ENCODE measurements at regions not wholly inside any gene's neighbourhood (a gene's known extent, or its start where the extent isn't known, plus 50 kb on each side); places are given as distances from the start of the nearest gene placed in this dataset.
"Not testable (repeated sequence)": the region's sequence is repeated elsewhere in the genome, so short reads cannot be mapped to it uniquely, and the experiment has no call there.

GRCh38 chr1:201730611-201731010 lies 98.3 kb upstream of the IPO9 start:
- no peak for DNase-seq

- DNase-seq = no peak
These were observed 97.8 kb upstream of the IPO9 start for GRCh38 chr1:201731142-201731541.

- DNase-seq = no peak
These were observed 97.4 kb upstream of the IPO9 start for GRCh38 chr1:201731592-201731991.

DNA sequence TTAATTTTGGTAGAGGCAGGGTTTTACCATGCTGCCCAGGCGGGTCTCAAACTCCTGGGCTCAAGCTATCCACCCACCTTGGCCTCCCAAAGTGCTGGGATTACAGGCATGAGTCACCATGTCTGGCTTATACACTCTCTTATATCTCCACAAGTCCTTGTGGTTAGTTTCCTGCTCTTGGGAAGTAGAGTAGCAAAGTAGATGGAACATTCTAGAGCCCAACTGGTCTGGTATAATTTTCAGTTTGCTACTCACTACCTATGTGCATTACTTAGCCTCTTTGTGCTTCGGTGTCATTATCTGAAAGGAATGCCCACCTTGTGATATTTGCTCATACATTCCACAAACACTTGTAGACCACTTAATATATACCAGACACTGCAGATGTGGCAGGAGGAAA lies 96.6 kb upstream of the IPO9 start:
- no peak for DNase-seq

- not testable (repeated sequence) for DNase-seq
These were observed 94.7 kb upstream of the IPO9 start for GRCh38 chr1:201734221-201734620.

DNA sequence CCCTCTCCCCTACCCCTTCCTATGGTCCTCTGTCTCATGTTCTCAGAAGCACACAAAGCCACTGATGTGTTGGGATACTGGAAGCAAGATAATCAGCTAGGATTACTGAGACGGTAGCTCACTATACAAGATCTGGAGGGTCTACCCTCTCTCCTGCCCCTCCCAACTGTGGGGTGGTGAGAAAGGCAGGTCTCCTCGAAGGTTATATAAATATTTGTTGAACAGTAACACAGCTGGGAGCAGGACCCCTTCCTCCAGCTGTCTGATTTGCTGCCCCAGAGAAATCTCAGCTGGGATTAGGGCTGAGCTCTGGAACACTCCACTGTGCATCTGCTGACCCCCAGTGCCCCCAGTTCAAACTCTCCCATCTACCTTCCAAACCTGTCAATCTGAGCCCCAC lies 94.2 kb upstream of the IPO9 start:
- DNase-seq = no peak

DNA sequence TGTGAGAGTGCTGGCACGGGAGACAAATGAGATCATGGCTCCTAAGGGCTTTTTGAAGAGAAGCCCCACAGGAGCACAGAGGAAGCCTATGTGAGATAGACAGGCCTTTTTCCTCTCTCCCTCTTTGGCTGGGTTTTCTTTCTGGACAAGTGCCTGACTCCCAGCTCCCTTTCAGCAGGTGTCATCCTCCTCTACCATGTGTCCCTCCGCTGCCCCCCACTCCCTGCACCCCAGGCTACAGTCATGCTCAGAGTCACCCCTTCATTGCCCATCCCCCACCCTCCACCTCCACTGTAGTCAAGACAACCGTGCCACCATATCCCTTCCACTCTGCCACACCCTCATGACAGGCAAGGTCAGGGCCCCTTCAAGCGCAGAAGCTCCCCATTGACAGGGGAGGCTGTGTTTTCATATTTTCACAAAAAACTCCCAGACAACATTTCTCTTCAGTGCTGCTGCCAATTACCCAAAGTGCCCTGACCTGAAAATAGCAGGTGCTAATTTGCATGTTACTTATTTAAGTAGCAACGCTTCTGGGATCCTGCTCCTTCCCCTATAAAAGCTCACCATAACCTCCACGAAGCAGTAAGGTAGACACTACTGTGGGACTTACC lies 92.1 kb upstream of the IPO9 start:
- no peak for DNase-seq

DNA sequence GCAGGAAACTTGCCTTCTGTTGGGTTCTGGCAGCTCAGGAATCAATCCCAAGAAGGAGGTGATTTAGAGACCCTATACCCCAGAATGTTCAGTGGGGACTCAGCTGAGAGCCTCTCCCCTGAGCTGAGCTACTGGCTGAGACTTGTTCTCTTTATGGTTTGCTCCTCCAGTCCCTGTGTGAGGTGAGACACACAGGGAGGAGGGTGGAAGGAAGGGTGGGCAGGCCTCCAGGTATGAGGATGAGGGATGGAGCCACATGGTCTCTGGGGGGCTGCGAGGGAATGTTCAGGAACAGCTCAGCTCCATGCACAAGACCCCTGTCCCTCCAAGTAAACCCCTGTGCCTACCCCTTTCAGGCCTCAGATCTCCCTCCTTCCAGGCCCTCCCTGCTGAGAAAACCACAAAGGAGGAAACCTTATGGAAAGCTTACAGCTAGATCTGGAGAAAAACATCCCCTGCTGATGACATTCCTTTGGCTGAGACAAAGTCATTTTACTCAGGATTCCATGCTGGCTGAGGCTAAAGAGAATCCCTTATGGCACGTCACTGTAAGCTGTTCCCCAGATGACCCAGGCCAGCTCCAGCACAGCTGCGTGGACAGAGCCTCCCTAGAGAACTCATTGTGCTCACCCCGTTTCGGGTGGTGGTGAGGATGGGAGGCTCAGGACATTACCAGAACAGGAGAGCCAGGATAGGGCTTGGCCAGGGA lies 91.5 kb upstream of the IPO9 start:
- no peak for DNase-seq

DNA sequence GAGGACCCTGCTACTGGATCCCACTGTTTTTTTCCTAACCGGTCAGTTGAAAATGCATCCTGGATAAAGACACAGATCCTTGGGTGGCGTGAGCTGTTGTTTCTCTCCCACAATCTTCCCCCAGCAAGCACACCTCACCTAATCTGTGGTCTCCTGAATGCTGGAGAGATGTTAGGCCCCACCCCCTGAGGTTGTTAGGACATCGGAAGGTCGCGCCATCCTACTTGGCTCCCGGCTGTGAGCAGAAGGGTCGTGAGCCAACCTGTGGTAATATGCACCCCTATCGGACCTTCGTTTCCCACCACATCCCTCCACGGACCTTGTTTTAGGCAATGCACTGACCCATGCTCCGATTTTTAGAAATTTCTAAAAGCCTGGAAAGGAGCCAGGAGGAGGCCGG lies 89.9 kb upstream of the IPO9 start:
- no peak for DNase-seq

- peak; percentile 86 for DNase-seq
These were observed 89.4 kb upstream of the IPO9 start for GRCh38 chr1:201739492-201740085.

DNA sequence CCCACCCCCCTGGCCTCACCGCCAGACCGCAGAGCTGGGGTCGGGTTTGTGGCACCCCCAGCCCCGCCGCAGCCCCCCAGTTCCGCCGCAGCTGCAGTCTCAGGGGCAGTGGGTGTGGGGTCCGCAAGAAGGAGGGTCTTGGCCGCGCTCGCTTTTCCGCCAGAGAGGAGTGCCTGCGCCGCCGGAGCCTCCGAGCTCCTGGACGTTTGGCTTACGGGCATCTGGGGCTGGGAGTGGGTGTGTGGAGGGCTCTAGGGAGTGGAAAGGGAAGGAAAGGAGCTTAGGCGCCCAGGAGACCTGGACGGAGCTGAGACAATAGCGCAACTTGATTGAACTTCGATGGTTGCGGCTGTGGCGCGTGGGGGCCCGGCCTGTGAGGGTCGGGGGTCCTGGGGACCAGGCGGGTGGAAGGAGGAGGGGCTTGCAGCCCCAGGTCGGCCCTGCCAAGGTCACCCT lies 88.8 kb upstream of the IPO9 start:
- no peak for DNase-seq

GRCh38 chr1:201740670-201741111 lies 88.3 kb upstream of the IPO9 start:
- DNase-seq = no peak

GRCh38 chr1:201741763-201742342 lies 87.1 kb upstream of the IPO9 start:
- DNase-seq = no peak

GRCh38 chr1:201742476-201742875 lies 86.5 kb upstream of the IPO9 start:
- no peak for DNase-seq

DNA sequence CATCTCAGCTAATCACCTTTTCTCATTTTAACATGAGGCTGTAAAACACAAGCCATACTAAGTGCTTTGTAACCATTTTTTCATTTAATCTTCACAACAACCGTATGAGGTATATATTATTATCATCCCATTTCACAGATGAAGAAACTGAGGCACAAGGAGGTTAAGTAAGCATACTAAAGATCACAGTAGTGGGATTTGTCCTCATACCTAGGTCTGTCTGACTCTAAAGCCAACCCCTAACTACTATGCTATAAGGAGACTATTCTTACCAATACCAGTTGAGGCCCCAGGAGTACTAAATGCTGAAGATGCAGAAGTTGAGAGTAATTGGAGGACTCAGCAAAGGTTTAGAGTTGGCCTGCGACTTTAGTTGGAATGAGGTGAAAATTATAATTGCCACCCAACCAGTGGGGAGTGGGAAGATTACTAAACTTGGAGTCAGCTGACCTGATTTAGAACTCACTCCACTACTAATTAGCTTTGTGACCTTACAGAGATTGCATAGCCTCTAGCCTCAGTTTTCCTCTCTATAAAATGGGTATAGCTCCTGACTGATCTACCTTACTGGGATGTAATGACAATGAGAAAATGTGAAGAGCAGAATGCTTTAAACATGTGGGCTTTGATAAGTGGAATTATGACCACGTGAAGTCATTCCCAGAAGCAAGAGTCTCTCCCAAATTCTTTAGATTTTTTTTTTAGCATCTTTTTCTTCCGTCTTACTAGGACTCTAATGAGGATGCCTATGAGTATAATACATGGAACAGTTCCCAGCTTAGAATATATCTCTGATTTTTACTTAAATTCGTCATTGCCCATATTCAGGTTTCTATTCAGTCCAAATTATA lies 85.8 kb upstream of the IPO9 start:
- DNase-seq = no peak

GRCh38 chr1:201745023-201745422 lies 83.9 kb upstream of the IPO9 start:
- DNase-seq = no peak

DNA sequence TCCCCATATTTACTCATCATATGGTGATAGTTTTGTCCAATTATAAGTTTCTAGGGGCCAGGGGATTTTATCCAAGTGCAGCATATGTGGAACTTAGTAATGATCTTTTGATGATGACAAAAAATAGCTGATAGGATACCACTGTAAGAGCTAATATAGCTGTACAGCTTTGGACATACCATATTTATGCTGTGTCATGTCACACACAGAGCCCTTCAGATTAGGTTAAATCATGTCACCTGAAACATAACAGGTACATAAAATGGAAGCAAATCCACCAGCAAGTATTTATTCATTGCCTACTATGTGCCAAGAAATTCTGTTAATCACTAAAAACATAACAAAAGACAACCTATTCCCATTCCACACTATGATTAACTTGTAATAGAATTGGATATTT lies 82.8 kb upstream of the IPO9 start:
- no peak for DNase-seq

GRCh38 chr1:201747261-201747660 lies 81.7 kb upstream of the IPO9 start:
- DNase-seq = no peak

- DNase-seq = no peak
These were observed 80.6 kb upstream of the IPO9 start for GRCh38 chr1:201748335-201748734.

- DNase-seq = no peak
These were observed 79.8 kb upstream of the IPO9 start for GRCh38 chr1:201749059-201749690.

- no peak for DNase-seq
These were observed 78.8 kb upstream of the IPO9 start for GRCh38 chr1:201750120-201750519.

GRCh38 chr1:201750934-201751333 lies 78.0 kb upstream of the IPO9 start:
- no peak for DNase-seq

DNA sequence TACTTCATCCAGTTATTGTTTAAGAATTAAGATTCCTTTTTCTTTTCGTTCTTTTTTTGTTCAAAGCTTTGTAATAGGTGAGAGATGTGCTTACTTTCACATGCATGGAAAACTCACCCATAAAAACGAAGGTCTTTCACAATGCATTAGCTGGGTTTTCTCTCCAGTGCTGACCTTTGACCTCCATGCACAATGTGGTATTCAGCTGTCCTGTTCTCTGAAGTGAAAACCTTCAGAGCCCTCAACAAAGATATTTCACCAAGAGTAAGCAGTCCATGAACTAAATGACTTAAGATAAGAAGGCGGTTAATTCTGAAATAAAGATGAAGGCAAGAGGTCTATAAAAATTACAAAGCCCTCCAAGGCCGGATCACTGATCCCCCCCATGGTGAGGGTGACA lies 77.1 kb upstream of the IPO9 start:
- no peak for DNase-seq

Data from NCI-H1048 (cell line).